Lower leg skin (tissue), 4 donors: ENCODE measurements at regions not wholly inside any gene's neighbourhood (a gene's known extent, or its start where the extent isn't known, plus 50 kb on each side); places are given as distances from the start of the nearest gene placed in this dataset.

ENCODE experiments used
- DNase-seq, 2 donors: peaks; one replicate each; pipeline ENCODE4 v3.0.0-alpha.2; 2019; ENCODE audit warnings: low spot score in 2 of 2
- H3K4me3 ChIP-seq: fragments of 200-600 bp; sonication (generic); 2 replicates; pipeline ENCODE4 v1.5.1; 2017; ENCODE audit warnings: mild to moderate bottlenecking, low read depth; ENCODE audit not compliant: poor library complexity, severe bottlenecking
- POLR2A ChIP-seq, 2 donors: fragments of 450-650 bp; IDR thresholded peaks; one replicate each; pipeline ENCODE4 v1.6.1; 2016 to 2017; ENCODE audit warnings: antibody characterized with exemption in 2 of 2, mild to moderate bottlenecking in 1 of 2, moderate library complexity in 1 of 2
- WGBS, 2 donors: methylation state at CpG; one replicate each; pipeline ENCODE4 v1.1.5; 2018; 5-methylcytosine and 5-hydroxymethylcytosine counted together
- intact Hi-C: fragments of 100-400 bp; cut with DNase I; formaldehyde crosslinking; loops from one replicate; pipeline ENCODE4 v1.15.0; 2023; ENCODE audit warnings: low total_unique reads
- TF ChIP-seq, protein P1 (sequence below), 3 donors: fragments of 450-650 bp; IDR thresholded peaks; one replicate each; pipeline ENCODE4 v1.5.1; 2016; ENCODE audit warnings: antibody characterized with exemption in 3 of 3, mild to moderate bottlenecking in 3 of 3, moderate library complexity in 2 of 3

DNA sequence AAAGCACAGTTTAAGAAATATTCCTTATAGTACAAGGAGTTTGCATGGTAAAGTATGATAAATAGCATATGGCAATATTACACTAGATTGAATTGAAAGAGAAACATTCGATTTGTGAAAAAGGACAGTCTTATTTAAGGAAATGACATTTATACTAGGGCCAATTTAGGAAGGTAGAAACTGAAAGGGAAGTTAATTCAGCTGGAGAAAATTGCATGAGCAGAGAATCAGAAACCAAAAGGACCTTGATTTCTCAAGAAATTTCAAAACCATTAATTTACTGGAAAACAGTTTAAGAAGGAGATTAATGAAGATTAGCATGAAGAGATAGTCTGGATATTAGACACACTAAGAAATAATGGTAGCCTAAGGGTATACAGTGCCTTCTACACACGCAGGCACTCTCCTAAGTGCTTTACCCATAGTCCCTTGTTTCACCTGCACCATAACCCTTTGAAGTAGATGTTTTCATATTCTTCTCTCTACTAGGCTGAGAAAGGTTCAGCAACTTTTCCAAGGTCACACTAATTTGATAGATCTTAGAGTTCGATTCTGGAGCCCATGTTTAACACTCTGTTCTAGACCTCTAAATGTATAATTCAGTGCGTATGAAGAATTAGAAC, 259.1 kb upstream of the SLIT2 start:
- TF ChIP-seq POLR2A (IDR thresholded peaks at IDR 0.05), result no peak
- TF ChIP-seq, protein P1, sequence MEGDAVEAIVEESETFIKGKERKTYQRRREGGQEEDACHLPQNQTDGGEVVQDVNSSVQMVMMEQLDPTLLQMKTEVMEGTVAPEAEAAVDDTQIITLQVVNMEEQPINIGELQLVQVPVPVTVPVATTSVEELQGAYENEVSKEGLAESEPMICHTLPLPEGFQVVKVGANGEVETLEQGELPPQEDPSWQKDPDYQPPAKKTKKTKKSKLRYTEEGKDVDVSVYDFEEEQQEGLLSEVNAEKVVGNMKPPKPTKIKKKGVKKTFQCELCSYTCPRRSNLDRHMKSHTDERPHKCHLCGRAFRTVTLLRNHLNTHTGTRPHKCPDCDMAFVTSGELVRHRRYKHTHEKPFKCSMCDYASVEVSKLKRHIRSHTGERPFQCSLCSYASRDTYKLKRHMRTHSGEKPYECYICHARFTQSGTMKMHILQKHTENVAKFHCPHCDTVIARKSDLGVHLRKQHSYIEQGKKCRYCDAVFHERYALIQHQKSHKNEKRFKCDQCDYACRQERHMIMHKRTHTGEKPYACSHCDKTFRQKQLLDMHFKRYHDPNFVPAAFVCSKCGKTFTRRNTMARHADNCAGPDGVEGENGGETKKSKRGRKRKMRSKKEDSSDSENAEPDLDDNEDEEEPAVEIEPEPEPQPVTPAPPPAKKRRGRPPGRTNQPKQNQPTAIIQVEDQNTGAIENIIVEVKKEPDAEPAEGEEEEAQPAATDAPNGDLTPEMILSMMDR (IDR thresholded peaks at IDR 0.05), result no peak
- no peak for DNase-seq
- intact Hi-C loops, result no loop called here
- no peak overlapping the region for H3K4me3 ChIP-seq
- 52 to 60% methylated on average over 4 of the region's 4 CpGs for WGBS, 2 donors

DNA sequence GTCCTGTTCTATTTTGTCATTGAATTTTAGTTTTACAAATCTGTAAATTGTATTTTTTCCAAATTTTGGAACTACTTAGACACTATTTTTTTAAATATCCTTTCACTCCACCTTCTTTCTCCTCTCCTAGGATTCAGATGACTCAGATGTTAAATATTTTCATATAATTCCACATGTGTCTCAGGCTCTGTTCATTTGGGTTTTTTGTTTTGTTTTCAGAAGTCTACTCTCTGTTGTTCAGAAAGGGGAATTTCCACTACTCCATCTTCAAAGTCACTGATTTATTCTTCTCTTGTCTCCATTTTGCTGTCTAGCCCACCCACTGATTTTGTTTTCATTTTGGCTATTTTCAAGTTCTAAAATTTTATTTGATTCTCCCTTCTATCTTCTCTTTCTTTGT, 264.0 kb upstream of the SLIT2 start:
- TF ChIP-seq, protein P1 (IDR thresholded peaks at IDR 0.05), result no peak
- no peak for TF ChIP-seq POLR2A (IDR thresholded peaks at IDR 0.05)
- intact Hi-C loops, result no loop called here
- no peak for DNase-seq
- H3K4me3 ChIP-seq, result no peak overlapping the region

GRCh38 chr4:19983072-19983471, 268.6 kb upstream of the SLIT2 start:
- TF ChIP-seq POLR2A (IDR thresholded peaks at IDR 0.05), result no peak
- intact Hi-C loops, result no loop called here
- WGBS, 2 donors, result 71 to 72% methylated on average over 3 of the region's 3 CpGs

DNA sequence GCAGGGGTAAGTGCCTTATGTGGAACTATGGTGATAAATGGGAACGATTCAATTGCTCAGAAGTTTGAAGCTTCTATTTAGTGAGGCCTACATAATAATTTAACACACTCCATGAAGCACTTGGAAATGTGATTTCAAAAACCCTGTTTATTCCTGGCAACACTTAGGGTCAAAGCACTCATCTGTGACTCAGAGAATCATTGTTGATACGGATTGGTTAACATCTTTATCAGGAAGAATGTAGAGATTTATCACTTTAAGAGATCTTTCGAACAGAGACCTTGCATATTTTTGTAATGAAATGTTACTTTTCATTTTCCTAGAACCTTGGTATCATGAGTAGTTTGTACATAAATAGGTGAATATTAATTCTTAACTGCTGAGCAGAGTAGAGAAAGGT, 269.1 kb upstream of the SLIT2 start:
- no peak for DNase-seq
- WGBS, 2 donors, result 77 to 78% methylated on average over 3 of the region's 3 CpGs
- TF ChIP-seq POLR2A (IDR thresholded peaks at IDR 0.05), result no peak
- TF ChIP-seq, protein P1 (IDR thresholded peaks at IDR 0.05), result no peak
- H3K4me3 ChIP-seq, result no peak overlapping the region
- intact Hi-C loops, result no loop called here

More at GRCh38 chr4:19983072-19983471, 268.6 kb upstream of the SLIT2 start:
- no peak overlapping the region for H3K4me3 ChIP-seq
- no peak for DNase-seq

DNA sequence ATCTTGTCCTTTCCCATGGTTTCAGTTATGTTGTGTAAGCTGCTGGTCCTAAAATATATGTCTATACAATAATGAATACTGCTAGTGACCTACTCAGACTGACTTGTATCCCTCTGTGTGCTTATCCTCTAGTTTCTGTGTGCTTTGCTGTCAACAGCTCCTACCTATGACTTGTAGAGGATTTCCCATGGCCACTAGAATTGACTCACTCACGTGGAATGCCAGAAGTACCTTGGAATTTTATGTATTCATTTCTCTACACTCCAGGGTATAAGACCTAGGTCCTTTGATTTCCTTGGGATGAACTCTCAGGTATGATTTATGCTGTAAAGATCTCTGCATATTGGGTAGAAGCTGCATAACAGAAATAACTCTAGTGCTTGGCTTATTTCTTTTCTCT, 279.9 kb upstream of the SLIT2 start:
- 57 to 70% methylated on average over 1 of the region's 1 CpG for WGBS, 2 donors
- no peak for DNase-seq
- H3K4me3 ChIP-seq, result no peak overlapping the region
- intact Hi-C loops, result no loop called here
- TF ChIP-seq, protein P1 (IDR thresholded peaks at IDR 0.05), result no peak
- TF ChIP-seq POLR2A (IDR thresholded peaks at IDR 0.05), result no peak

GRCh38 chr4:19969492-19969891, 282.2 kb upstream of the SLIT2 start:
- TF ChIP-seq, protein P1 (IDR thresholded peaks at IDR 0.05), result no peak
- no peak for TF ChIP-seq POLR2A (IDR thresholded peaks at IDR 0.05)
- no peak overlapping the region for H3K4me3 ChIP-seq
- DNase-seq, result no peak
- WGBS, 2 donors, result 79 to 100% methylated on average over 2 of the region's 2 CpGs
- intact Hi-C loops, result no loop called here
